ENCODE measurements at regions not wholly inside any gene's neighbourhood (a gene's known extent, or its start where the extent isn't known, plus 50 kb on each side); places are given as distances from the start of the nearest gene placed in this dataset.

DNA sequence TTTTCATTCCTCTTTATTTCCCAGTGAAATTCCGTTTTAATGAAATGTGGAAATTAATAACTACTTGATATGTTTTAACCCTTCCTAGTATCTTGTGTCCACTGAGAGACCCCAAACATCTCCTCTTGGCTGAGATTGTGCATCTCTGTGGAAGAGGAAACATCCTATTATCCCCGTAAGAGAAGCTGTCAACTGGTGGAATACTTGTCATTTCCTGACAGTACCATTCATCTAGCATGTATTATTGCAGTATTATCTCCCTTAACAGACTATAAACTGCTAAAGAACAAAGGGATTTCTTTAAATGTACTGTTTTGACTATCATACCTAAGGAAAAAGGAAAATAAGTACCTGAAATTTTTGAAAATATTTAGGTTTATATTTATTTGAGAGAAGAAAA is 277.3 kb upstream of the SLC7A11 start:
- no peaks in the 10 kb centered on the region for H3K9me1 ChIP-seq (ENCODE audit: control insufficient read depth, extremely low read depth, insufficient read depth, low read length)
- DNase-seq (ENCODE audit: low read depth, low spot score): no peak
- no peak overlapping the region for H3K27ac ChIP-seq (ENCODE audit: control insufficient read depth, insufficient read depth, low read length)
- H3K4me1 ChIP-seq (ENCODE audit: control insufficient read depth, extremely low read depth, insufficient read depth, low read length): no peaks in the 10 kb centered on the region
- no peak overlapping the region for H3K9ac ChIP-seq (ENCODE audit: control insufficient read depth, extremely low read depth, insufficient read depth, low read length)
- TF ChIP-seq, protein P1, sequence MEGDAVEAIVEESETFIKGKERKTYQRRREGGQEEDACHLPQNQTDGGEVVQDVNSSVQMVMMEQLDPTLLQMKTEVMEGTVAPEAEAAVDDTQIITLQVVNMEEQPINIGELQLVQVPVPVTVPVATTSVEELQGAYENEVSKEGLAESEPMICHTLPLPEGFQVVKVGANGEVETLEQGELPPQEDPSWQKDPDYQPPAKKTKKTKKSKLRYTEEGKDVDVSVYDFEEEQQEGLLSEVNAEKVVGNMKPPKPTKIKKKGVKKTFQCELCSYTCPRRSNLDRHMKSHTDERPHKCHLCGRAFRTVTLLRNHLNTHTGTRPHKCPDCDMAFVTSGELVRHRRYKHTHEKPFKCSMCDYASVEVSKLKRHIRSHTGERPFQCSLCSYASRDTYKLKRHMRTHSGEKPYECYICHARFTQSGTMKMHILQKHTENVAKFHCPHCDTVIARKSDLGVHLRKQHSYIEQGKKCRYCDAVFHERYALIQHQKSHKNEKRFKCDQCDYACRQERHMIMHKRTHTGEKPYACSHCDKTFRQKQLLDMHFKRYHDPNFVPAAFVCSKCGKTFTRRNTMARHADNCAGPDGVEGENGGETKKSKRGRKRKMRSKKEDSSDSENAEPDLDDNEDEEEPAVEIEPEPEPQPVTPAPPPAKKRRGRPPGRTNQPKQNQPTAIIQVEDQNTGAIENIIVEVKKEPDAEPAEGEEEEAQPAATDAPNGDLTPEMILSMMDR (optimal IDR thresholded peaks at IDR 0.05 in 1 of 3, IDR thresholded peaks at IDR 0.05 in 1 of 3, conservative IDR thresholded peaks at IDR 0.05 in 1 of 3; ENCODE audit: extremely low read depth in 1 of 3, insufficient read depth in 2 of 3, low read length in 3 of 3): no peak
- TF ChIP-seq EZH2 (IDR thresholded peaks at IDR 0.05; ENCODE audit: low read length): no peak
- H3K79me2 ChIP-seq (ENCODE audit: control insufficient read depth, insufficient read depth, low read length): no peaks in the 10 kb centered on the region
- no peaks in the 10 kb centered on the region for H4K20me1 ChIP-seq (ENCODE audit: control insufficient read depth, extremely low read depth, insufficient read depth, low read length)
- no peaks in the 10 kb centered on the region for H3K9me3 ChIP-seq (ENCODE audit: control insufficient read depth, low read depth, low read length)
- no peak overlapping the region for H3K4me2 ChIP-seq (ENCODE audit: control insufficient read depth, extremely low read depth, insufficient read depth, low read depth, low read length)
- no peaks in the 10 kb centered on the region for H3K27me3 ChIP-seq (ENCODE audit: control insufficient read depth, extremely low read depth, insufficient read depth, low read length)
- FAIRE-seq: no peak
- no peak overlapping the region for H2AFZ ChIP-seq (ENCODE audit: control insufficient read depth, low read length)
- H3K36me3 ChIP-seq (ENCODE audit: control insufficient read depth in 2 of 2, extremely low read depth in 1 of 2, insufficient read depth in 2 of 2, low read length in 2 of 2): no peaks in the 10 kb centered on the region
- dilution Hi-C loops (cut with MboI; ENCODE audit: extremely low pct_ligation_motif_present, low sequenced_read_pairs): no loop called here
- no peak overlapping the region for H3K4me3 ChIP-seq (ENCODE audit: control insufficient read depth in 2 of 3, extremely low read depth in 1 of 3, insufficient read depth in 2 of 3, low read depth in 1 of 3, low read length in 3 of 3)

DNA sequence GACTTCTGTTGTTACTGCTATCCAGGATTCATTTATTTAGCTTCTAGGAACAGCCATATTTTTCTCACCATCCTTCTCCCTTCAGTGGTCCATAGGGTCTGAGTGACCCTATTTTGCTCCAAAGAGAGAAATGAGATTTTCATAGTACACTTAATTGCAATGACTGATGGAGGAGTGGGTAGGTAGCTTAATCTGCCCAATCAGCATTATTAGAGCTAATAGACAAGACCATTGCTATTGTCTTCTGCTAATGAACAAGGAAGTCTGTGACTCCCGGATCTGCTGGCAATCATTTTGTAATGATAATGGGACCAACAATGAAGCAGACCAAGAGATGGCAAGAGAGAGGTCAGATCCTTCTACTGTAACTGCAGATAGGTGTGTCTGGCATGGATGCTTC is 271.4 kb upstream of the SLC7A11 start:
- no peak overlapping the region for H3K9ac ChIP-seq (ENCODE audit: control insufficient read depth, extremely low read depth, insufficient read depth, low read length)
- H4K20me1 ChIP-seq (ENCODE audit: control insufficient read depth, extremely low read depth, insufficient read depth, low read length): no peaks in the 10 kb centered on the region
- no peaks in the 10 kb centered on the region for H3K36me3 ChIP-seq (ENCODE audit: control insufficient read depth in 2 of 2, extremely low read depth in 1 of 2, insufficient read depth in 2 of 2, low read length in 2 of 2)
- TF ChIP-seq, protein P1 (optimal IDR thresholded peaks at IDR 0.05 in 1 of 3, IDR thresholded peaks at IDR 0.05 in 1 of 3, conservative IDR thresholded peaks at IDR 0.05 in 1 of 3; ENCODE audit: extremely low read depth in 1 of 3, insufficient read depth in 2 of 3, low read length in 3 of 3): no peak
- no peak for TF ChIP-seq EZH2 (IDR thresholded peaks at IDR 0.05; ENCODE audit: low read length)
- dilution Hi-C loops (cut with MboI; ENCODE audit: extremely low pct_ligation_motif_present, low sequenced_read_pairs): no loop called here
- no peaks in the 10 kb centered on the region for H3K79me2 ChIP-seq (ENCODE audit: control insufficient read depth, insufficient read depth, low read length)
- H3K9me3 ChIP-seq (ENCODE audit: control insufficient read depth, low read depth, low read length): no peaks in the 10 kb centered on the region
- no peak overlapping the region for H2AFZ ChIP-seq (ENCODE audit: control insufficient read depth, low read length)
- no peaks in the 10 kb centered on the region for H3K9me1 ChIP-seq (ENCODE audit: control insufficient read depth, extremely low read depth, insufficient read depth, low read length)
- FAIRE-seq (no peak), DNase-seq (ENCODE audit: low read depth, low spot score) (no peak)
- no peaks in the 10 kb centered on the region for H3K27me3 ChIP-seq (ENCODE audit: control insufficient read depth, extremely low read depth, insufficient read depth, low read length)
- H3K4me2 ChIP-seq (ENCODE audit: control insufficient read depth, extremely low read depth, insufficient read depth, low read depth, low read length): no peak overlapping the region
- H3K27ac ChIP-seq (ENCODE audit: control insufficient read depth, insufficient read depth, low read length): no peak overlapping the region
- no peak overlapping the region for H3K4me3 ChIP-seq (ENCODE audit: control insufficient read depth in 2 of 3, extremely low read depth in 1 of 3, insufficient read depth in 2 of 3, low read depth in 1 of 3, low read length in 3 of 3)
- no peaks in the 10 kb centered on the region for H3K4me1 ChIP-seq (ENCODE audit: control insufficient read depth, extremely low read depth, insufficient read depth, low read length)
